ENCODE measurements at regions not wholly inside any gene's neighbourhood (a gene's known extent, or its start where the extent isn't known, plus 50 kb on each side); places are given as distances from the start of the nearest gene placed in this dataset.
"Not testable (repeated sequence)": the region's sequence is repeated elsewhere in the genome, so short reads cannot be mapped to it uniquely, and the experiment has no call there.

- Histone ChIP-seq H3K23ac (ENCODE audit: low read length) (no peak overlapping the region), H3K27ac (ENCODE audit: low read depth, low read length) (no peak overlapping the region), H3K27me3 (ENCODE audit: insufficient read depth, low read length) (no peaks in the 10 kb centered on the region), H3K36me3 (ENCODE audit: control insufficient read depth in 1 of 2, insufficient read depth in 2 of 2, low read length in 2 of 2) (no peaks in the 10 kb centered on the region), H4K12ac (ENCODE audit: low read depth, low read length) (no peak overlapping the region), H4K8ac (ENCODE audit: low read depth, low read length) (no peak overlapping the region), H2BK5ac (ENCODE audit: low read depth, low read length, poor library complexity) (no peak overlapping the region), H3K9ac (ENCODE audit: low read length) (no peak overlapping the region), H3K18ac (ENCODE audit: low read length) (no peak overlapping the region), H3K4me3 (ENCODE audit: low read depth, low read length) (no peak overlapping the region), H3K14ac (ENCODE audit: low read length) (no peak overlapping the region), H3K79me2 (ENCODE audit: control insufficient read depth, insufficient read depth, low read length, poor library complexity) (no peaks in the 10 kb centered on the region), H3K4me2 (ENCODE audit: low read length) (no peak overlapping the region), H3K79me1 (ENCODE audit: low read length) (no peaks in the 10 kb centered on the region), H3K4me1 (ENCODE audit: control insufficient read depth in 1 of 2, insufficient read depth in 2 of 2, low read length in 2 of 2) (no peaks in the 10 kb centered on the region), H2BK120ac (ENCODE audit: insufficient read depth, low read length, poor library complexity) (no peak overlapping the region), H4K91ac (ENCODE audit: low read depth, low read length) (no peak overlapping the region), H2BK12ac (ENCODE audit: low read length) (no peak overlapping the region), H2AK5ac (ENCODE audit: low read length) (no peak overlapping the region), H2AFZ (ENCODE audit: insufficient read depth, low read length, poor library complexity) (no peak overlapping the region), H3K4ac (ENCODE audit: low read depth, low read length) (no peak overlapping the region), H3K9me3 (ENCODE audit: insufficient read depth, low read depth, low read length) (no peaks in the 10 kb centered on the region)
- no peak for DNase-seq
Measured at GRCh38 chr3:145671121-145671520, 489.9 kb downstream of the PLOD2 start.

GRCh38 chr3:145673838-145674237 is 487.1 kb downstream of the PLOD2 start:
- Histone ChIP-seq H2BK5ac (ENCODE audit: low read depth, low read length, poor library complexity) (no peak overlapping the region), H4K91ac (ENCODE audit: low read depth, low read length) (no peak overlapping the region), H3K18ac (ENCODE audit: low read length) (no peak overlapping the region), H3K23ac (ENCODE audit: low read length) (no peak overlapping the region), H3K9me3 (ENCODE audit: insufficient read depth, low read depth, low read length) (no peaks in the 10 kb centered on the region), H3K4me2 (ENCODE audit: low read length) (no peak overlapping the region), H3K36me3 (ENCODE audit: control insufficient read depth in 1 of 2, insufficient read depth in 2 of 2, low read length in 2 of 2) (no peaks in the 10 kb centered on the region), H3K79me2 (ENCODE audit: control insufficient read depth, insufficient read depth, low read length, poor library complexity) (no peaks in the 10 kb centered on the region), H2AFZ (ENCODE audit: insufficient read depth, low read length, poor library complexity) (no peak overlapping the region), H3K4me1 (ENCODE audit: control insufficient read depth in 1 of 2, insufficient read depth in 2 of 2, low read length in 2 of 2) (no peaks in the 10 kb centered on the region), H3K27ac (ENCODE audit: low read depth, low read length) (no peak overlapping the region), H4K12ac (ENCODE audit: low read depth, low read length) (no peak overlapping the region), H3K4me3 (ENCODE audit: low read depth, low read length) (no peak overlapping the region), H2AK5ac (ENCODE audit: low read length) (no peak overlapping the region), H3K79me1 (ENCODE audit: low read length) (no peaks in the 10 kb centered on the region), H2BK12ac (ENCODE audit: low read length) (no peak overlapping the region), H3K9ac (ENCODE audit: low read length) (no peak overlapping the region), H3K27me3 (ENCODE audit: insufficient read depth, low read length) (no peaks in the 10 kb centered on the region), H2BK120ac (ENCODE audit: insufficient read depth, low read length, poor library complexity) (no peak overlapping the region), H4K8ac (ENCODE audit: low read depth, low read length) (no peak overlapping the region), H3K14ac (ENCODE audit: low read length) (no peak overlapping the region), H3K4ac (ENCODE audit: low read depth, low read length) (no peak overlapping the region)
- WGBS (ENCODE audit: extremely low coverage, insufficient coverage, insufficient read length) = no CpG with 5 or more reads among the region's 2 CpGs
- DNase-seq = no peak

GRCh38 chr3:145678401-145678800 is 482.6 kb downstream of the PLOD2 start:
- Histone ChIP-seq H3K9ac (ENCODE audit: low read length) (no peak overlapping the region), H3K4me3 (ENCODE audit: low read depth, low read length) (no peak overlapping the region), H2BK120ac (ENCODE audit: insufficient read depth, low read length, poor library complexity) (no peak overlapping the region), H3K4me2 (ENCODE audit: low read length) (no peak overlapping the region), H3K4ac (ENCODE audit: low read depth, low read length) (no peak overlapping the region), H3K79me2 (ENCODE audit: control insufficient read depth, insufficient read depth, low read length, poor library complexity) (no peaks in the 10 kb centered on the region), H3K23ac (ENCODE audit: low read length) (no peak overlapping the region), H2AFZ (ENCODE audit: insufficient read depth, low read length, poor library complexity) (no peak overlapping the region), H3K18ac (ENCODE audit: low read length) (no peak overlapping the region), H2AK5ac (ENCODE audit: low read length) (no peak overlapping the region), H3K14ac (ENCODE audit: low read length) (no peak overlapping the region), H4K91ac (ENCODE audit: low read depth, low read length) (no peak overlapping the region), H2BK12ac (ENCODE audit: low read length) (no peak overlapping the region), H3K27me3 (ENCODE audit: insufficient read depth, low read length) (no peaks in the 10 kb centered on the region), H3K36me3 (ENCODE audit: control insufficient read depth in 1 of 2, insufficient read depth in 2 of 2, low read length in 2 of 2) (no peaks in the 10 kb centered on the region), H3K9me3 (ENCODE audit: insufficient read depth, low read depth, low read length) (no peaks in the 10 kb centered on the region), H4K8ac (ENCODE audit: low read depth, low read length) (no peak overlapping the region), H4K12ac (ENCODE audit: low read depth, low read length) (no peak overlapping the region), H3K4me1 (ENCODE audit: control insufficient read depth in 1 of 2, insufficient read depth in 2 of 2, low read length in 2 of 2) (no peaks in the 10 kb centered on the region), H3K27ac (ENCODE audit: low read depth, low read length) (no peak overlapping the region), H3K79me1 (ENCODE audit: low read length) (no peaks in the 10 kb centered on the region), H2BK5ac (ENCODE audit: low read depth, low read length, poor library complexity) (no peak overlapping the region)
- WGBS (ENCODE audit: extremely low coverage, insufficient coverage, insufficient read length) = no CpG with 5 or more reads among the region's 1 CpG
- DNase-seq = no peak

- Histone ChIP-seq H3K4me1 (ENCODE audit: control insufficient read depth in 1 of 2, insufficient read depth in 2 of 2, low read length in 2 of 2) (no peaks in the 10 kb centered on the region), H4K12ac (ENCODE audit: low read depth, low read length) (no peak overlapping the region), H3K9me3 (ENCODE audit: insufficient read depth, low read depth, low read length) (no peaks in the 10 kb centered on the region), H3K23ac (ENCODE audit: low read length) (no peak overlapping the region), H3K4me3 (ENCODE audit: low read depth, low read length) (no peak overlapping the region), H2AK5ac (ENCODE audit: low read length) (no peak overlapping the region), H2BK120ac (ENCODE audit: insufficient read depth, low read length, poor library complexity) (no peak overlapping the region), H3K14ac (ENCODE audit: low read length) (no peak overlapping the region), H3K4ac (ENCODE audit: low read depth, low read length) (no peak overlapping the region), H3K27ac (ENCODE audit: low read depth, low read length) (no peak overlapping the region), H3K4me2 (ENCODE audit: low read length) (no peak overlapping the region), H3K27me3 (ENCODE audit: insufficient read depth, low read length) (no peaks in the 10 kb centered on the region), H2AFZ (ENCODE audit: insufficient read depth, low read length, poor library complexity) (no peak overlapping the region), H4K8ac (ENCODE audit: low read depth, low read length) (no peak overlapping the region), H2BK5ac (ENCODE audit: low read depth, low read length, poor library complexity) (no peak overlapping the region), H4K91ac (ENCODE audit: low read depth, low read length) (no peak overlapping the region), H3K18ac (ENCODE audit: low read length) (no peak overlapping the region), H3K79me2 (ENCODE audit: control insufficient read depth, insufficient read depth, low read length, poor library complexity) (no peaks in the 10 kb centered on the region), H3K36me3 (ENCODE audit: control insufficient read depth in 1 of 2, insufficient read depth in 2 of 2, low read length in 2 of 2) (no peaks in the 10 kb centered on the region), H2BK12ac (ENCODE audit: low read length) (no peak overlapping the region), H3K9ac (ENCODE audit: low read length) (no peak overlapping the region), H3K79me1 (ENCODE audit: low read length) (no peaks in the 10 kb centered on the region)
- no CpG with 5 or more reads among the region's 3 CpGs for WGBS (ENCODE audit: extremely low coverage, insufficient coverage, insufficient read length)
- no peak for DNase-seq
Measured at GRCh38 chr3:145681181-145681580, 479.8 kb downstream of the PLOD2 start.

GRCh38 chr3:145687978-145688377 is 473.0 kb downstream of the PLOD2 start:
- not testable (repeated sequence) for H3K27me3 ChIP-seq (ENCODE audit: insufficient read depth, low read length); H3K18ac ChIP-seq (ENCODE audit: low read length); H2AFZ ChIP-seq (ENCODE audit: insufficient read depth, low read length, poor library complexity); H3K79me2 ChIP-seq (ENCODE audit: control insufficient read depth, insufficient read depth, low read length, poor library complexity); H3K4ac ChIP-seq (ENCODE audit: low read depth, low read length); H3K4me1 ChIP-seq (ENCODE audit: control insufficient read depth in 1 of 2, insufficient read depth in 2 of 2, low read length in 2 of 2); DNase-seq; H4K12ac ChIP-seq (ENCODE audit: low read depth, low read length); H3K23ac ChIP-seq (ENCODE audit: low read length); H2BK12ac ChIP-seq (ENCODE audit: low read length); H4K8ac ChIP-seq (ENCODE audit: low read depth, low read length); H2BK120ac ChIP-seq (ENCODE audit: insufficient read depth, low read length, poor library complexity); H3K14ac ChIP-seq (ENCODE audit: low read length); H3K79me1 ChIP-seq (ENCODE audit: low read length); H3K36me3 ChIP-seq (ENCODE audit: control insufficient read depth in 1 of 2, insufficient read depth in 2 of 2, low read length in 2 of 2); H3K4me2 ChIP-seq (ENCODE audit: low read length); H3K9ac ChIP-seq (ENCODE audit: low read length); H3K9me3 ChIP-seq (ENCODE audit: insufficient read depth, low read depth, low read length); H2BK5ac ChIP-seq (ENCODE audit: low read depth, low read length, poor library complexity); H2AK5ac ChIP-seq (ENCODE audit: low read length); H4K91ac ChIP-seq (ENCODE audit: low read depth, low read length); H3K27ac ChIP-seq (ENCODE audit: low read depth, low read length); H3K4me3 ChIP-seq (ENCODE audit: low read depth, low read length)
- no CpG with 5 or more reads among the region's 3 CpGs for WGBS (ENCODE audit: extremely low coverage, insufficient coverage, insufficient read length)
